Heart right ventricle (tissue), 16 donors: ENCODE measurements at regions not wholly inside any gene's neighbourhood (a gene's known extent, or its start where the extent isn't known, plus 50 kb on each side); places are given as distances from the start of the nearest gene placed in this dataset.

Experiments used
- ATAC-seq, 8 donors: fragments of 200-7000 bp; cut with Tn5 transposase; one replicate each; pipeline ENCODE4 v1.9.1; 2020; ENCODE audit warnings: mild to moderate bottlenecking in 8 of 8, moderate library complexity in 8 of 8, moderate number of reproducible peaks in 1 of 8
- DNase-seq, 2 donors: peaks; one replicate each; pipeline ENCODE4 v3.0.0-alpha.2; 2020
- H3K27ac ChIP-seq, 10 donors: fragments of 200-600 bp; sonication (generic) in 2 of 10; one replicate each; pipeline versions ENCODE4 v1.5.0 to v1.8.0; 2020 to 2022; ENCODE audit warnings: mild to moderate bottlenecking in 3 of 10
- H3K27me3 ChIP-seq, 7 donors: fragments of 200-600 bp; one replicate each; pipeline ENCODE4 v1.8.0; 2021 to 2022; ENCODE audit warnings: mild to moderate bottlenecking in 2 of 7
- H3K36me3 ChIP-seq, 9 donors: fragments of 200-600 bp; sonication (generic) in 1 of 9; one replicate each; pipeline versions ENCODE4 v1.5.0 to v1.8.0; 2020 to 2022; ENCODE audit warnings: mild to moderate bottlenecking in 2 of 9
- H3K4me1 ChIP-seq, 9 donors: fragments of 200-600 bp; sonication (generic) in 1 of 9; one replicate each; pipeline versions ENCODE4 v1.5.0 to v1.8.0; 2020 to 2022; ENCODE audit warnings: mild to moderate bottlenecking in 4 of 9
- H3K4me3 ChIP-seq, 10 donors: fragments of 200-600 bp; sonication (generic) in 2 of 10; one replicate each; pipeline versions ENCODE4 v1.5.0 to v1.8.0; 2020 to 2022; ENCODE audit warnings: mild to moderate bottlenecking in 7 of 10, moderate library complexity in 2 of 10
- H3K9me3 ChIP-seq, 11 donors: fragments of 200-600 bp in 10 of 11; sonication (generic) in 2 of 11; one replicate each; pipeline versions ENCODE4 v1.5.0 to v1.8.0; 2013 to 2022; ENCODE audit warnings: mild to moderate bottlenecking in 2 of 11, control low read depth in 1 of 11, moderate library complexity in 1 of 11
- CTCF ChIP-seq, 9 donors: fragments of 200-600 bp; sonication (generic) in 2 of 9; IDR thresholded peaks; one replicate each; pipeline versions ENCODE4 v1.5.0 to v1.8.0; 2021 to 2022; ENCODE audit warnings: antibody characterized with exemption in 9 of 9, mild to moderate bottlenecking in 5 of 9, moderate library complexity in 1 of 9
- WGBS, 2 donors: extraction: QIAGEN DNeasy Blood & Tissue Kit; methylation state at CpG; one replicate each; pipeline ENCODE4 v1.1.7; 2013; ENCODE audit warnings: inconsistent platforms in 1 of 2; 5-methylcytosine and 5-hydroxymethylcytosine counted together
- intact Hi-C, 10 donors: fragments of 100-400 bp; cut with DNase I; formaldehyde crosslinking; loops; one replicate each; pipeline versions ENCODE4 v1.11.1 to v1.14.2; 2022
- donor health status: Arrhythmogenic right ventricular cardiomyopathy.
- donor health status: ischemic (EF 13 %, LVEDD 7.1; RV severe dilation, severe dysfunction).
- donor health status: healthy with polysubstance abuse.
- donor health status: DM: no; HTN: yes; CAD: no.
- donor health status: DM: no; HTN: no; CAD: no.
- donor health status: ischemic (EF 25% LVEDD 6.9; RV normal size, moderate dysfunction).
- donor health status: ischemic (EF 25% LVEDD 5.7; RV mildly dilated, moderate dysfunction).
- donor health status: healthy.
- donor health status: DM: yes; HTN: yes; CAD: no.
- donor health status: Ischemic cardiomyopathy.
- donor health status: ischemic (EF 35%, LVEDD 5.7; RV mildly dilated, moderate dysfunction).
- donor health status: nonischemic (EF 11% LVEDD 7.7; RV severe dilation, severe dysfunction).
- donor health status: DM: yes; HTN: yes; CAD: no.
- donor health status: PGD.
- donor health status: ischemic (EF 29% LVEDD 5.4; RV normal size, mild dysfunction).
- donor health status: nonischemic (EF 23%, LVEDD 6.1; RV moderate dilation, normal function).

GRCh38 chr11:97977726-97978125 is 1043.0 kb upstream of the CNTN5 start:
- Histone ChIP-seq H3K36me3 (no peaks in the 10 kb centered on the region), H3K27me3 (no peaks in the 10 kb centered on the region), H3K4me1 (no peaks in the 10 kb centered on the region), H3K4me3 (no peak overlapping the region), H3K27ac (no peak overlapping the region), H3K9me3 (peaks cover 0 to 13% (median 0%) of the 10 kb centered on the region in 11 donors)
- no peak for DNase-seq
- intact Hi-C loops = no loop called here
- no peak for TF ChIP-seq CTCF (IDR thresholded peaks at IDR 0.05)
- no peak for ATAC-seq
- 77 to 88% methylated on average over 1 of the region's 1 CpG for WGBS, 2 donors

- DNase-seq (no peak), ATAC-seq (no peak)
- H3K4me1 ChIP-seq = no peaks in the 10 kb centered on the region
- H3K4me3 ChIP-seq = no peak overlapping the region
- 91 to 94% methylated on average over 2 of the region's 2 CpGs for WGBS, 2 donors
- no peaks in the 10 kb centered on the region for H3K27me3 ChIP-seq
- H3K9me3 ChIP-seq = peaks cover 0 to 17% (median 0%) of the 10 kb centered on the region in 11 donors
- H3K36me3 ChIP-seq = no peaks in the 10 kb centered on the region
- no peak overlapping the region for H3K27ac ChIP-seq
- no peak for TF ChIP-seq CTCF (IDR thresholded peaks at IDR 0.05)
- intact Hi-C loops = no loop called here
Observed at GRCh38 chr11:97979741-97980140, 1041.0 kb upstream of the CNTN5 start.

DNA sequence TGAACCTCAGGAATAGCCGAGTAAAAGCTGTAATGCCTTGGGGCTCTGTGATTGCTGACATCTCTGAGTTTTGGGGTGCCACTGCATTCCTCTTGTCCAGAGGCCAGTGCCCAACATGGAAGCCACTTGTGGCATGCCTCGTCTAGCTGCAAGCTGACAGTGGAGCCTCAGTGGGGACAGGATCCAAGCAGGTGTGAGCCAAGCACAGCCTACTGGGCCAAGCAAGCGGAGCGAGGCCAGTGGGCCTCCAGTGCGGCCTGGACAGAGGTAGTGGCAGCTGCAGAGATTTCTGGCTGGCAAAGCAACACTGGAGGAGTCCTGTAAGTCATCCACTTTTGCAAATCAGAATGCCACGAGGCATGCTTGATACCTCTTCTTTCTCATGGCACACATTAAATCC is 1038.2 kb upstream of the CNTN5 start:
- no peak overlapping the region for H3K27ac ChIP-seq
- no peak overlapping the region for H3K4me3 ChIP-seq
- intact Hi-C loops = no loop called here
- ATAC-seq = no peak
- 90 to 94% methylated on average over 6 of the region's 6 CpGs for WGBS, 2 donors
- DNase-seq = peak in 1 of 2 donors; percentile 6
- no peaks in the 10 kb centered on the region for H3K36me3 ChIP-seq
- no peaks in the 10 kb centered on the region for H3K4me1 ChIP-seq
- H3K9me3 ChIP-seq = peaks cover 0 to 17% (median 0%) of the 10 kb centered on the region in 11 donors
- TF ChIP-seq CTCF (IDR thresholded peaks at IDR 0.05) = no peak
- H3K27me3 ChIP-seq = no peaks in the 10 kb centered on the region

- no peak for TF ChIP-seq CTCF (IDR thresholded peaks at IDR 0.05)
- peaks cover 0 to 4% (median 0%) of the 10 kb centered on the region in 11 donors for H3K9me3 ChIP-seq
Observed at GRCh38 chr11:97989121-97989520, 1031.6 kb upstream of the CNTN5 start.

More at GRCh38 chr11:97989121-97989520, 1031.6 kb upstream of the CNTN5 start:
- Histone ChIP-seq H3K27me3 (no peaks in the 10 kb centered on the region), H3K4me1 (no peaks in the 10 kb centered on the region), H3K36me3 (no peaks in the 10 kb centered on the region), H3K4me3 (no peak overlapping the region), H3K27ac (no peak overlapping the region)
- 81 to 82% methylated on average over 2 of the region's 2 CpGs for WGBS, 2 donors
- DNase-seq = no peak
- ATAC-seq = no peak
- intact Hi-C loops = no loop called here
